ENCODE measurements at regions not wholly inside any gene's neighbourhood (a gene's known extent, or its start where the extent isn't known, plus 50 kb on each side); places are given as distances from the start of the nearest gene placed in this dataset.
"Not testable (repeated sequence)": the region's sequence is repeated elsewhere in the genome, so short reads cannot be mapped to it uniquely, and the experiment has no call there.

GRCh38 chrX:1778817-1779216, 164.0 kb downstream of the ASMT start:
- DNase-seq (ENCODE audit: low read depth): no peak

GRCh38 chrX:1779626-1780025, 164.8 kb downstream of the ASMT start:
- no peak for DNase-seq (ENCODE audit: low read depth)

GRCh38 chrX:1781766-1782165, 166.9 kb downstream of the ASMT start:
- no peak for DNase-seq (ENCODE audit: low read depth)

GRCh38 chrX:1784773-1785172, 169.9 kb downstream of the ASMT start:
- DNase-seq (ENCODE audit: low read depth): no peak

- no peak for DNase-seq (ENCODE audit: low read depth)
These were observed 173.5 kb downstream of the ASMT start for GRCh38 chrX:1788300-1788911.

- DNase-seq (ENCODE audit: low read depth): no peak
These were observed 177.8 kb downstream of the ASMT start for GRCh38 chrX:1792636-1793035.

GRCh38 chrX:1794586-1794985, 179.7 kb downstream of the ASMT start:
- no peak for DNase-seq (ENCODE audit: low read depth)

GRCh38 chrX:1802912-1803311, 188.1 kb downstream of the ASMT start:
- DNase-seq (ENCODE audit: low read depth): no peak

- DNase-seq (ENCODE audit: low read depth): no peak
These were observed 188.9 kb downstream of the ASMT start for GRCh38 chrX:1803741-1804140.

GRCh38 chrX:1807301-1807731, 192.5 kb downstream of the ASMT start:
- no peak for DNase-seq (ENCODE audit: low read depth)

- no peak for DNase-seq (ENCODE audit: low read depth)
These were observed 194.7 kb downstream of the ASMT start for GRCh38 chrX:1809581-1809980.

- DNase-seq (ENCODE audit: low read depth): no peak
These were observed 198.9 kb downstream of the ASMT start for GRCh38 chrX:1813809-1814208.

- DNase-seq (ENCODE audit: low read depth): no peak
These were observed 200.8 kb downstream of the ASMT start for GRCh38 chrX:1815456-1816175.

GRCh38 chrX:1816387-1816982, 201.6 kb downstream of the ASMT start:
- not testable (repeated sequence) for DNase-seq (ENCODE audit: low read depth)

GRCh38 chrX:1821846-1822245, 207.0 kb downstream of the ASMT start:
- DNase-seq (ENCODE audit: low read depth): no peak

GRCh38 chrX:1824855-1825254, 210.0 kb downstream of the ASMT start:
- DNase-seq (ENCODE audit: low read depth): no peak

GRCh38 chrX:1833656-1834360, 218.9 kb downstream of the ASMT start:
- DNase-seq (ENCODE audit: low read depth): no peak

- DNase-seq (ENCODE audit: low read depth): no peak
These were observed 220.2 kb downstream of the ASMT start for GRCh38 chrX:1835056-1835455.

- no peak for DNase-seq (ENCODE audit: low read depth)
These were observed 221.8 kb downstream of the ASMT start for GRCh38 chrX:1836683-1837082.

GRCh38 chrX:1841746-1842145, 226.9 kb downstream of the ASMT start:
- no peak for DNase-seq (ENCODE audit: low read depth)

- not testable (repeated sequence) for DNase-seq (ENCODE audit: low read depth)
These were observed 232.1 kb downstream of the ASMT start for GRCh38 chrX:1847000-1847399.

GRCh38 chrX:1847790-1848189, 232.9 kb downstream of the ASMT start:
- not testable (repeated sequence) for DNase-seq (ENCODE audit: low read depth)

- no peak for DNase-seq (ENCODE audit: low read depth)
These were observed 236.7 kb downstream of the ASMT start for GRCh38 chrX:1851527-1851926.

Data from HS-27A (cell line).